WERI-Rb-1 (cell line): ENCODE measurements at regions not wholly inside any gene's neighbourhood (a gene's known extent, or its start where the extent isn't known, plus 50 kb on each side); places are given as distances from the start of the nearest gene placed in this dataset.

Experiments
- DNase-seq: peaks from one replicate; pipeline ENCODE4 v3.0.0-alpha.2; 2020
- H3K27ac ChIP-seq: fragments of 250-450 bp; sonication (Bioruptor Pico); 2 replicates; pipeline ENCODE4 v1.5.1; 2020; ENCODE audit warnings: mild to moderate bottlenecking, moderate library complexity
- H3K27me3 ChIP-seq: fragments of 250-450 bp; sonication (Bioruptor Pico); 2 replicates; pipeline ENCODE4 v1.5.1; 2021; ENCODE audit warnings: mild to moderate bottlenecking, low read depth, moderate library complexity; ENCODE audit not compliant: insufficient read depth, severe bottlenecking
- H3K36me3 ChIP-seq: fragments of 250-450 bp; sonication (Bioruptor Pico); 2 replicates; pipeline ENCODE4 v1.5.1; 2020; ENCODE audit warnings: mild to moderate bottlenecking, moderate library complexity
- H3K4me3 ChIP-seq: 2 replicates; pipeline ENCODE4 v1.5.1; 2011; ENCODE audit warnings: low read depth, mild to moderate bottlenecking, control low read depth, low read length
- H3K9me3 ChIP-seq: fragments of 250-450 bp; sonication (Bioruptor Pico); 2 replicates; pipeline ENCODE4 v1.5.1; 2021; ENCODE audit warnings: mild to moderate bottlenecking, moderate library complexity; ENCODE audit not compliant: severe bottlenecking
- TF ChIP-seq, protein P1 (sequence below): IDR thresholded peaks from 2 replicates; pipeline ENCODE4 v1.5.1; 2011; ENCODE audit warnings: low read depth, mild to moderate bottlenecking, control low read depth, inconsistent platforms, low read length

- Histone ChIP-seq H3K9me3 (no peaks in the 10 kb centered on the region), H3K27ac (no peak overlapping the region), H3K27me3 (no peaks in the 10 kb centered on the region), H3K4me3 (no peak overlapping the region), H3K36me3 (no peaks in the 10 kb centered on the region)
- no peak for DNase-seq
- TF ChIP-seq, protein P1, sequence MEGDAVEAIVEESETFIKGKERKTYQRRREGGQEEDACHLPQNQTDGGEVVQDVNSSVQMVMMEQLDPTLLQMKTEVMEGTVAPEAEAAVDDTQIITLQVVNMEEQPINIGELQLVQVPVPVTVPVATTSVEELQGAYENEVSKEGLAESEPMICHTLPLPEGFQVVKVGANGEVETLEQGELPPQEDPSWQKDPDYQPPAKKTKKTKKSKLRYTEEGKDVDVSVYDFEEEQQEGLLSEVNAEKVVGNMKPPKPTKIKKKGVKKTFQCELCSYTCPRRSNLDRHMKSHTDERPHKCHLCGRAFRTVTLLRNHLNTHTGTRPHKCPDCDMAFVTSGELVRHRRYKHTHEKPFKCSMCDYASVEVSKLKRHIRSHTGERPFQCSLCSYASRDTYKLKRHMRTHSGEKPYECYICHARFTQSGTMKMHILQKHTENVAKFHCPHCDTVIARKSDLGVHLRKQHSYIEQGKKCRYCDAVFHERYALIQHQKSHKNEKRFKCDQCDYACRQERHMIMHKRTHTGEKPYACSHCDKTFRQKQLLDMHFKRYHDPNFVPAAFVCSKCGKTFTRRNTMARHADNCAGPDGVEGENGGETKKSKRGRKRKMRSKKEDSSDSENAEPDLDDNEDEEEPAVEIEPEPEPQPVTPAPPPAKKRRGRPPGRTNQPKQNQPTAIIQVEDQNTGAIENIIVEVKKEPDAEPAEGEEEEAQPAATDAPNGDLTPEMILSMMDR = no peak
These were observed 322.2 kb downstream of the GPAT3 start for GRCh38 chr4:83858131-83858530.

DNA sequence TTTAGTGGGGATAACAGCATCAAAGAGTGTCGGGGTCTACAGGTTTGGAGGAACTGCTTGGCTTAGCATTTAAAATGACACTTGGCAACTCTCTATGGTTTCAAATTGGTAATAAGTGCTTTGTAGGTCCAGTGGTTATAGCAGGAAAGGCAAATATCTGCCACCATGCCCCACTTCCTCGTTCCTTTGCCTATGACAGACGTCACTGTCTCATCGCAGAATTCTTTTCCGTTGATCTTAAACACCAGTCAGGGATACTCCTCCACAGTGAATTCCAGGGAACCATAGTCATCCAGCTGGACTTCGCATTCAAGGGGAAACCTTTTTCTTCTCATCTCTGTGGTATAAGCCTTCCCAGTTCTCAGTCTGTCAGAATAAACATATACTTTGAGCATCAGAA lies 319.1 kb downstream of the GPAT3 start:
- DNase-seq = no peak
- H3K27me3 ChIP-seq = no peaks in the 10 kb centered on the region
- no peak overlapping the region for H3K4me3 ChIP-seq
- no peaks in the 10 kb centered on the region for H3K9me3 ChIP-seq
- no peak overlapping the region for H3K27ac ChIP-seq
- no peaks in the 10 kb centered on the region for H3K36me3 ChIP-seq
- TF ChIP-seq, protein P1 = no peak

- H3K27ac ChIP-seq = no peak overlapping the region
- no peaks in the 10 kb centered on the region for H3K36me3 ChIP-seq
- H3K9me3 ChIP-seq = no peaks in the 10 kb centered on the region
- no peaks in the 10 kb centered on the region for H3K27me3 ChIP-seq
- H3K4me3 ChIP-seq = no peak overlapping the region
- no peak for DNase-seq
- TF ChIP-seq, protein P1 = no peak
These were observed 316.2 kb downstream of the GPAT3 start for GRCh38 chr4:83852085-83852451.

GRCh38 chr4:83851261-83852084 lies 315.6 kb downstream of the GPAT3 start:
- Histone ChIP-seq H3K9me3 (no peaks in the 10 kb centered on the region), H3K36me3 (no peaks in the 10 kb centered on the region), H3K4me3 (no peak overlapping the region), H3K27ac (no peak overlapping the region), H3K27me3 (no peaks in the 10 kb centered on the region)
- no peak for DNase-seq
- TF ChIP-seq, protein P1 = no peak

- TF ChIP-seq, protein P1 = no peak
- H3K9me3 ChIP-seq = no peaks in the 10 kb centered on the region
- no peaks in the 10 kb centered on the region for H3K27me3 ChIP-seq
- H3K27ac ChIP-seq = no peak overlapping the region
- no peaks in the 10 kb centered on the region for H3K36me3 ChIP-seq
- DNase-seq = no peak
- no peak overlapping the region for H3K4me3 ChIP-seq
These were observed 314.5 kb downstream of the GPAT3 start for GRCh38 chr4:83850435-83850834.
